HG03342 (cell line): ENCODE measurements at regions not wholly inside any gene's neighbourhood (a gene's known extent, or its start where the extent isn't known, plus 50 kb on each side); places are given as distances from the start of the nearest gene placed in this dataset.
"Not testable (repeated sequence)": the region's sequence is repeated elsewhere in the genome, so short reads cannot be mapped to it uniquely, and the experiment has no call there.

Experiments used
- ATAC-seq: cut with Tn5 transposase; IDR thresholded peaks from one replicate; pipeline ENCODE4 v1.9.1; 2021; ENCODE audit warnings: mild to moderate bottlenecking, moderate library complexity; ENCODE audit not compliant: unreplicated experiment

- ATAC-seq = no peak
These were observed 228.9 kb upstream of the PRKD1 start for GRCh38 chr14:30156571-30156970.

GRCh38 chr14:30158299-30158698 is 230.7 kb upstream of the PRKD1 start:
- no peak for ATAC-seq

GRCh38 chr14:30159374-30159773 is 231.7 kb upstream of the PRKD1 start:
- no peak for ATAC-seq

GRCh38 chr14:30160608-30161007 is 233.0 kb upstream of the PRKD1 start:
- ATAC-seq = no peak

- ATAC-seq = no peak
These were observed 234.4 kb upstream of the PRKD1 start for GRCh38 chr14:30162066-30162465.

- no peak for ATAC-seq
These were observed 237.6 kb upstream of the PRKD1 start for GRCh38 chr14:30165255-30165654.

GRCh38 chr14:30177781-30178180 is 250.1 kb upstream of the PRKD1 start:
- ATAC-seq = no peak

- ATAC-seq = no peak
These were observed 251.9 kb upstream of the PRKD1 start for GRCh38 chr14:30179381-30180130.

- no peak for ATAC-seq
These were observed 252.6 kb upstream of the PRKD1 start for GRCh38 chr14:30180219-30180618.

GRCh38 chr14:30185832-30186231 is 258.2 kb upstream of the PRKD1 start:
- no peak for ATAC-seq

GRCh38 chr14:30191639-30192279 is 264.1 kb upstream of the PRKD1 start:
- ATAC-seq = no peak

- no peak for ATAC-seq
These were observed 265.5 kb upstream of the PRKD1 start for GRCh38 chr14:30193101-30193500.

- no peak for ATAC-seq
These were observed 266.3 kb upstream of the PRKD1 start for GRCh38 chr14:30193845-30194501.

GRCh38 chr14:30194741-30195148 is 267.1 kb upstream of the PRKD1 start:
- no peak for ATAC-seq

- ATAC-seq = no peak
These were observed 268.3 kb upstream of the PRKD1 start for GRCh38 chr14:30195941-30196340.

GRCh38 chr14:30196861-30197260 is 269.2 kb upstream of the PRKD1 start:
- ATAC-seq = no peak

GRCh38 chr14:30198720-30199119 is 271.1 kb upstream of the PRKD1 start:
- not testable (repeated sequence) for ATAC-seq

- ATAC-seq = no peak
These were observed 276.9 kb upstream of the PRKD1 start for GRCh38 chr14:30204431-30204980.

- no peak for ATAC-seq
These were observed 281.5 kb upstream of the PRKD1 start for GRCh38 chr14:30209136-30209535.

GRCh38 chr14:30210630-30211029 is 283.0 kb upstream of the PRKD1 start:
- ATAC-seq = no peak

- no peak for ATAC-seq
These were observed 283.7 kb upstream of the PRKD1 start for GRCh38 chr14:30211326-30211725.

GRCh38 chr14:30214014-30214413 is 286.4 kb upstream of the PRKD1 start:
- ATAC-seq = no peak
